MM.1S (cell line): ENCODE measurements at regions not wholly inside any gene's neighbourhood (a gene's known extent, or its start where the extent isn't known, plus 50 kb on each side); places are given as distances from the start of the nearest gene placed in this dataset.

Experiments used
- EZH2phosphoT487 ChIP-seq: fragments of 300-600 bp; sonication (generic); IDR thresholded peaks from 2 replicates; pipeline ENCODE4 v1.6.1; 2018; ENCODE audit warnings: antibody characterized with exemption, low read length
- TF ChIP-seq, protein P1 (sequence below): fragments of 300-600 bp; sonication (generic); IDR thresholded peaks from 2 replicates; pipeline ENCODE4 v1.5.1; 2016; ENCODE audit warnings: antibody characterized with exemption, low read length, mixed read lengths

DNA sequence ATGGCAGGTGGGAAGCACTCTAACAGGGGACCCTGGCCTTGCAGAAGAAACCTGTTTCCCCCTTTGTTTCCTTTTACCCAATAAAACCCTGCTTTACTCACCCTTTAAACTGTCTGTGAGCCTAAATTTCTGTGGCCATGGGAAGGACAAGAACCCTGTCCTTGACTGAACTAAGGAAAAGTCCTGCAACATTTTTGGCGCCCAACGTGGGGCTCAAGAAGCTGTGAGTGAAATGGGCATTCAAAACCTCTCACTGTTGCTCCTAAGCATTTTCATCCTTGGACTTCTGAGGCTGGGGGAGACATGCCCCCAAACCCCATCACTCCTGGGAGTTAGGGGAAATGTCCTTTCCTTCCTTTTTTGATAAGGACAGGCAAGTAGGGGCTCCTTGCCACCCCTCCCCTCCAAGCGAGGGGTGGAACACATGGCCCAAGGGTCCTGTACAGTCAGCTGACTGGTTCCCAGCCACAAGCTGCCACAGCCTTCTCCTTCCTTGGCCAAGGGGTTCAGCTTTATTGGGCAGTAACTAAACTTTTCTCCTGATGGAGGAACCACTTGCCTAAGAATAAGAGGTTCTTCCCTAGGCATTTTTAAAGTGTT lies 381.6 kb downstream of the KLF5 start:
- TF ChIP-seq, protein P1, sequence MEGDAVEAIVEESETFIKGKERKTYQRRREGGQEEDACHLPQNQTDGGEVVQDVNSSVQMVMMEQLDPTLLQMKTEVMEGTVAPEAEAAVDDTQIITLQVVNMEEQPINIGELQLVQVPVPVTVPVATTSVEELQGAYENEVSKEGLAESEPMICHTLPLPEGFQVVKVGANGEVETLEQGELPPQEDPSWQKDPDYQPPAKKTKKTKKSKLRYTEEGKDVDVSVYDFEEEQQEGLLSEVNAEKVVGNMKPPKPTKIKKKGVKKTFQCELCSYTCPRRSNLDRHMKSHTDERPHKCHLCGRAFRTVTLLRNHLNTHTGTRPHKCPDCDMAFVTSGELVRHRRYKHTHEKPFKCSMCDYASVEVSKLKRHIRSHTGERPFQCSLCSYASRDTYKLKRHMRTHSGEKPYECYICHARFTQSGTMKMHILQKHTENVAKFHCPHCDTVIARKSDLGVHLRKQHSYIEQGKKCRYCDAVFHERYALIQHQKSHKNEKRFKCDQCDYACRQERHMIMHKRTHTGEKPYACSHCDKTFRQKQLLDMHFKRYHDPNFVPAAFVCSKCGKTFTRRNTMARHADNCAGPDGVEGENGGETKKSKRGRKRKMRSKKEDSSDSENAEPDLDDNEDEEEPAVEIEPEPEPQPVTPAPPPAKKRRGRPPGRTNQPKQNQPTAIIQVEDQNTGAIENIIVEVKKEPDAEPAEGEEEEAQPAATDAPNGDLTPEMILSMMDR, result no peak
- no peak for TF ChIP-seq EZH2phosphoT487
